Type B pancreatic cell (in vitro differentiated cells): ENCODE measurements at regions not wholly inside any gene's neighbourhood (a gene's known extent, or its start where the extent isn't known, plus 50 kb on each side); places are given as distances from the start of the nearest gene placed in this dataset.
A peak's percentile ranks its signal among the peaks of the same experiment; 100 is the strongest.

Source experiments
- DNase-seq: peaks from one replicate; pipeline ENCODE4 v3.0.0; 2021; ENCODE audit warnings: mixed read lengths; ENCODE audit not compliant: unreplicated experiment; ENCODE audit errors: extremely low spot score
- H3K27ac Mint-ChIP-seq: 2 replicates; pipeline ENCODE4 v1.8.0; 2021; ENCODE audit warnings: mild to moderate bottlenecking, mixed read lengths
- H3K27me3 Mint-ChIP-seq: 2 replicates; pipeline ENCODE4 v1.8.0; 2021; ENCODE audit warnings: mixed read lengths
- H3K36me3 Mint-ChIP-seq: 2 replicates; pipeline ENCODE4 v1.8.0; 2021; ENCODE audit warnings: mixed read lengths
- H3K4me1 Mint-ChIP-seq: one replicate; pipeline ENCODE4 v1.8.0; 2021; ENCODE audit warnings: mixed read lengths; ENCODE audit not compliant: unreplicated experiment
- H3K4me3 Mint-ChIP-seq: 2 replicates; pipeline ENCODE4 v1.8.0; 2021; ENCODE audit warnings: mild to moderate bottlenecking, mixed read lengths
- H3K9me3 Mint-ChIP-seq: 2 replicates; pipeline ENCODE4 v1.8.0; 2021; ENCODE audit warnings: mixed read lengths
- CTCF ChIP-seq: fragments of 200-600 bp; sonication (generic); conservative IDR thresholded peaks from 2 replicates; pipeline ENCODE4 v1.5.0; 2021; ENCODE audit warnings: antibody characterized with exemption, mild to moderate bottlenecking

- no peaks in the 10 kb centered on the region for H3K36me3 Mint-ChIP-seq
- peaks cover 11% of the 10 kb centered on the region for H3K4me1 Mint-ChIP-seq
- peak overlapping the region; percentile 87 for H3K27ac Mint-ChIP-seq
- TF ChIP-seq CTCF = no peak
- peaks cover 9% of the 10 kb centered on the region for H3K27me3 Mint-ChIP-seq
- no peak for DNase-seq
- no peaks in the 10 kb centered on the region for H3K9me3 Mint-ChIP-seq
- H3K4me3 Mint-ChIP-seq = peak overlapping the region; percentile 50
Observed at GRCh38 chr11:123378096-123378495, 52.0 kb upstream of the GRAMD1B start.

GRCh38 chr11:123377355-123377754, 52.7 kb upstream of the GRAMD1B start:
- no peak for DNase-seq
- Mint-ChIP-seq H3K9me3 (no peaks in the 10 kb centered on the region), H3K4me1 (peaks cover 11% of the 10 kb centered on the region), H3K4me3 (no peak overlapping the region), H3K27me3 (peaks cover 9% of the 10 kb centered on the region), H3K27ac (peak overlapping the region; percentile 2), H3K36me3 (no peaks in the 10 kb centered on the region)
- TF ChIP-seq CTCF = no peak

- Mint-ChIP-seq H3K27ac (no peak overlapping the region), H3K4me3 (no peak overlapping the region), H3K4me1 (peaks cover 11% of the 10 kb centered on the region), H3K36me3 (no peaks in the 10 kb centered on the region), H3K27me3 (peaks cover 9% of the 10 kb centered on the region), H3K9me3 (no peaks in the 10 kb centered on the region)
- DNase-seq = no peak
- no peak for TF ChIP-seq CTCF
Observed at GRCh38 chr11:123375832-123376231, 54.2 kb upstream of the GRAMD1B start.

- no peak for DNase-seq
- Mint-ChIP-seq H3K27ac (no peak overlapping the region), H3K27me3 (peaks cover 11% of the 10 kb centered on the region), H3K4me1 (peaks cover 11% of the 10 kb centered on the region), H3K36me3 (no peaks in the 10 kb centered on the region), H3K4me3 (no peak overlapping the region), H3K9me3 (no peaks in the 10 kb centered on the region)
- no peak for TF ChIP-seq CTCF
Observed at GRCh38 chr11:123374622-123374968, 55.5 kb upstream of the GRAMD1B start.

- H3K36me3 Mint-ChIP-seq = no peaks in the 10 kb centered on the region
- no peak overlapping the region for H3K4me3 Mint-ChIP-seq
- no peak for TF ChIP-seq CTCF
- H3K9me3 Mint-ChIP-seq = no peaks in the 10 kb centered on the region
- H3K27me3 Mint-ChIP-seq = peaks cover 15% of the 10 kb centered on the region
- no peak for DNase-seq
- H3K4me1 Mint-ChIP-seq = peaks cover 11% of the 10 kb centered on the region
- H3K27ac Mint-ChIP-seq = no peak overlapping the region
Observed at GRCh38 chr11:123373754-123374621, 56.1 kb upstream of the GRAMD1B start.
